BJ (cell line): ENCODE measurements at regions not wholly inside any gene's neighbourhood (a gene's known extent, or its start where the extent isn't known, plus 50 kb on each side); places are given as distances from the start of the nearest gene placed in this dataset.
"Not testable (repeated sequence)": the region's sequence is repeated elsewhere in the genome, so short reads cannot be mapped to it uniquely, and the experiment has no call there.

Experiments used
- CTCF ChIA-PET: fragments of 350-600 bp; formaldehyde crosslinking; extraction: SDS; loops from one replicate; lab custom pipeline; 2021; ENCODE audit warnings: antibody characterized with exemption, inconsistent platforms; lab: Yijun Ruan, JAX
- POLR2A ChIA-PET: fragments of 300-600 bp; sonication (Branson Sonifier 250); formaldehyde crosslinking; extraction: SDS; loops from one replicate; lab custom pipeline; 2021; ENCODE audit warnings: antibody characterized with exemption; lab: Charles Lee
- DNase-seq: peaks from one replicate; pipeline ENCODE4 v3.0.0-alpha.2; 2011; ENCODE audit warnings: low read depth
- H3K27me3 ChIP-seq: 2 replicates; pipeline ENCODE4 v1.6.0; 2011; ENCODE audit warnings: low read length; ENCODE audit not compliant: control insufficient read depth, insufficient read depth
- H3K36me3 ChIP-seq: 2 replicates; pipeline ENCODE4 v1.5.1; 2011; ENCODE audit warnings: low read length; ENCODE audit not compliant: control insufficient read depth, insufficient read depth
- H3K4me3 ChIP-seq: 2 replicates; pipeline ENCODE4 v1.5.1; 2011; ENCODE audit warnings: low read depth, mild to moderate bottlenecking, control low read depth, low read length
- CTCF ChIP-seq: IDR thresholded peaks from 2 replicates; pipeline ENCODE4 v1.5.1; 2011; ENCODE audit warnings: low read depth, mild to moderate bottlenecking, control low read depth, inconsistent platforms, low read length, moderate library complexity; ENCODE audit not compliant: insufficient read depth

- CTCF ChIA-PET, result no interaction called here
- no peaks in the 10 kb centered on the region for H3K27me3 ChIP-seq
Measured at GRCh38 chr4:171342646-171343045, 470.6 kb upstream of the GALNTL6 start.

GRCh38 chr4:171340258-171340657 is 472.9 kb upstream of the GALNTL6 start:
- no peaks in the 10 kb centered on the region for H3K27me3 ChIP-seq
- ChIA-PET CTCF (no interaction called here), POLR2A (no interaction called here)
- H3K4me3 ChIP-seq, result no peak overlapping the region
- no peak for TF ChIP-seq CTCF
- H3K36me3 ChIP-seq, result no peaks in the 10 kb centered on the region
- DNase-seq, result no peak

More at GRCh38 chr4:171342646-171343045, 470.6 kb upstream of the GALNTL6 start:
- Histone ChIP-seq H3K4me3 (no peak overlapping the region), H3K36me3 (no peaks in the 10 kb centered on the region)
- no peak for DNase-seq
- TF ChIP-seq CTCF, result no peak
- POLR2A ChIA-PET, result no interaction called here

GRCh38 chr4:171334549-171334948 is 478.7 kb upstream of the GALNTL6 start:
- TF ChIP-seq CTCF, result no peak
- DNase-seq, result no peak
- no peaks in the 10 kb centered on the region for H3K36me3 ChIP-seq
- POLR2A ChIA-PET, result no interaction called here
- H3K27me3 ChIP-seq, result no peaks in the 10 kb centered on the region
- CTCF ChIA-PET, result no interaction called here
- no peak overlapping the region for H3K4me3 ChIP-seq

- Histone ChIP-seq H3K36me3 (no peaks in the 10 kb centered on the region), H3K4me3 (no peak overlapping the region), H3K27me3 (no peaks in the 10 kb centered on the region)
- TF ChIP-seq CTCF, result no peak
- CTCF ChIA-PET, result no interaction called here
- DNase-seq, result no peak
- POLR2A ChIA-PET, result no interaction called here
Measured at GRCh38 chr4:171308661-171309060, 504.5 kb upstream of the GALNTL6 start.

GRCh38 chr4:171298048-171298718 is 515.0 kb upstream of the GALNTL6 start:
- CTCF ChIA-PET, POLR2A ChIA-PET, H3K36me3 ChIP-seq: not testable (repeated sequence)

More at GRCh38 chr4:171298048-171298718, 515.0 kb upstream of the GALNTL6 start:
- not testable (repeated sequence) for H3K27me3 ChIP-seq, H3K4me3 ChIP-seq, DNase-seq
